ENCODE measurements at regions not wholly inside any gene's neighbourhood (a gene's known extent, or its start where the extent isn't known, plus 50 kb on each side); places are given as distances from the start of the nearest gene placed in this dataset.
"Not testable (repeated sequence)": the region's sequence is repeated elsewhere in the genome, so short reads cannot be mapped to it uniquely, and the experiment has no call there.

DNA sequence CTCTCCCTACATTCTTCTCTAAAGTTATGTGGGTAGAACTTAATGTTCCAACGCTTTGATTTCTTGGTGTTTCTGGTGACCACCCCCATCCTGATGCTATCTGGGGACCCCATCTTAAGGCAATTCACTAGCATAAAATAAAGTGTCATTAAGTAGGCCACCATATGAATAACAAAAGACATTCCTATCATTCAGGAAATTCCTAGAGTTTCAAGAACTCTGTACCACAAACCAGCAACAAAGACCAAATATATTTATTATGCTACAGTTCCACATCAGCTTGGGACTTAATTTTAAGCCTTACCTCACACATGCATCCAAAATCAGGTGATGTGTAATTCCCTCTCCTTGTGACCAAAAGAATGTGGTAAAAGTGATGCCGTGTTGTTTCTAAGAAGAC is 254.6 kb upstream of the LRRC4C start:
- no peak for DNase-seq

DNA sequence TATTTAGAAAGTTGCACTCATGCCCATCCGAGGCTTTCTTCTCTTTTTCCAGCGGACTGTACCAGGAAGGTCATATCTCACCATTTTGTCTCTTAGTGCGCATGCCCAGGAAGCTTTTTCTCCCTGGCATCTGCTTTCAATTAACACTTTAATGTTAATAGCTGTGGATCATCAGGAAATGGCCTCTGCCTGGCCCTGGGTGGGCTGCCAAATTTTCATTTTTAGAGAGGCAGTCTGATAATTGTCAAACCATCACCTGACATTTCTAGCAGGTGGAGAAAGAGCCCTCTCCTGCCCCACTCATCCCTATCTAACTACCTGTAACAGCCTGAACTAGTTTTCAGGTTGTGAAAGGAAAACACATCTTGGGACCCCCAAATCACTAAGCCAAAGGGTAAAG is 257.4 kb upstream of the LRRC4C start:
- DNase-seq, result no peak

DNA sequence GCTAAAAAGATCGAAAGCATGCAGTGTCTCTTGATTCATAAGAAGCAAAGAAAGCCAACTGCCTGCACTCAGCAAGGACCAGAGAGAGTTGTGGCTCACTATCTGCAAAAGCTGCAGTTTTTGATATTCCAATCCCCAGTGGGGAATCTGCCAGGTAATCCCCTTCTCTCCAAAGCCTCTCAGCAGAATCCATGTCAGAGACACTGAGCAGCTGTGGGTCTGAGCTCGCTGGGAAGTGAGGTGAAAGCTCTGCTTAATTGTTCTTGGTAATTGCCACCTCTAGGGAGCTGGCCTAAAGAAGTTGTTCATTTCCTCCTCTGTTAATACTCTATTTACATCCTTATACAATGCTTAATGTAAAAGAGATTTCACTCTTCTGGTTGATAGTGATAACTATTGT is 261.3 kb upstream of the LRRC4C start:
- DNase-seq, result no peak

DNA sequence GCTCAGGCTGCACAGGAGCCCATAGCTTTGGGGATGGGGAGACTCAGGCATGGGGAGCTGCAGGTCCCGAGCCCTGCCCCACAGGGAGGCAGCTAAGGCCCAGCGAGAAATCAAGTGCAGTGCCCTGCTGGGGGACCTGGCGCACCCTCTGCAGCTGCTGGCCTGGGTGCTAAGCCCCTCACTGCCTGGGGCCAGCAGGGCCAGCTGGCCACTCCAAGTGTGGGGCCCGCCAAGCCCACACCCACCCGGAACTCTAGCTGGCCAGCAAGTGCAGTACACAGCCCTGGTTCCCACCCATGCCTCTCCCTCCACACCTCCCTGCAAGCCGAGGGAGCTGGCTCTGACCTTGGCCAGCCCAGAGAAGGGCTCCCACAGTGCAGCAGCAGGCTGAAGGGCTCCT is 268.7 kb upstream of the LRRC4C start:
- not testable (repeated sequence) for DNase-seq

DNA sequence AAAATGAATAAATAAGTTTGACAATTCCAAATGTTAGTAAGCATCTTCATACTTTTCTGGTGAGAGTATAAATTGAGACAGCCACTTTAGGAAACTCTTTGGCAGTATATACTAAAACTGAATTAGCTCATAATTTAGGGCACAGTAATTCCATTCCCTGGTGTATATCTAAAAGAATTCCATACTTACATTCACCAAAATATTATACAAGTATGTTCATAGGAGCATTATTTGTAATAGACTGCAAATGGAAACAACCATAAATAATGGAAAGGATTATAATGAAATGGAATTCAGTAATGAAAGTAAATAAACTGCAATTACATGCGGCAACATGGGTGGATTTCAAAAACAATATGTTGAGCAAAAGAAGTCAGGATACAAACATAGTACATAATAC is 315.8 kb upstream of the LRRC4C start:
- no peak for DNase-seq

DNA sequence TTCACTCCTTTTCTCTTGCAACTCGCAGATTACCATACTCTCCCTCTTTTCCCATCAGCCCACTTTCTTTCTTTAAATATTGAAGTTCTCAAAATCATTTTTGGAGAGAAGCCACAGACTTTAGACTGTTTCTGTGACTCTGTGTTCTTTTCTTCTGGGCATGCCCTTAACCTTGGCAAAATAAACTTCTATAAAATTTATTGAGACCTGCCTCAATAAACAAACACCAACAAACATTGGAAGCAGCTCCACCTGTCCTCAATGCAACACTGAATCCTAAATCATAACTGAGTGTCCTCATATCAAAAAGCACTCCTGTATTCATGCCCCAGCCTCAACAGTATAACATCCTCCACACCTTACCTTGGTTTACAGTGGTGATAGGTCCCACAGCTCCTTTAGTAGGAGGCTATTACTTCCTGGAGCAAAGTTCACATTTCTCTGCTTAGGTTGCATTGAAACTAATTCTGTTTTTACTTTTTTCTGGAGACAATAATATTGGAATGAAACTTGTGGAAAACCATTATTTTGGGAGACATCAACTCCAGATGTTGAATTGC is 320.0 kb upstream of the LRRC4C start:
- DNase-seq, result no peak

DNA sequence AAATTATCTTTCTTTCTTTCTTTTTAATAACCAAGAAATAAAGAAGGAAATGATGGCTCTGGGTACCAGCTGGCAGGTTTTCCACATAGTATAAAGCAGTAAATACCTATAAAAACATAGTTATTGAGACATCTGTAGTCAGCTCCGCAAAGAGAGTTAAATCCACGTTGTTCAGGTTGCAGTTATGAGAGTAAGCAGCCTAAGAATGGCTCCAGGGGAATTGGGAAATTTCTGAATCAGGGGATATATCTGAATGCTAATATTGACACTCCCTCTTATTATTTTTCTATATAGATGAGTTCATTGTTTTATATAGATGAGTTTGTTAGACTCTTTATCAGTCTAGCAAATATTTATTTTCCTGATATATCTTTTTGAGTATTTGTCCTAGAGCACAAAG is 322.0 kb upstream of the LRRC4C start:
- no peak for DNase-seq

DNA sequence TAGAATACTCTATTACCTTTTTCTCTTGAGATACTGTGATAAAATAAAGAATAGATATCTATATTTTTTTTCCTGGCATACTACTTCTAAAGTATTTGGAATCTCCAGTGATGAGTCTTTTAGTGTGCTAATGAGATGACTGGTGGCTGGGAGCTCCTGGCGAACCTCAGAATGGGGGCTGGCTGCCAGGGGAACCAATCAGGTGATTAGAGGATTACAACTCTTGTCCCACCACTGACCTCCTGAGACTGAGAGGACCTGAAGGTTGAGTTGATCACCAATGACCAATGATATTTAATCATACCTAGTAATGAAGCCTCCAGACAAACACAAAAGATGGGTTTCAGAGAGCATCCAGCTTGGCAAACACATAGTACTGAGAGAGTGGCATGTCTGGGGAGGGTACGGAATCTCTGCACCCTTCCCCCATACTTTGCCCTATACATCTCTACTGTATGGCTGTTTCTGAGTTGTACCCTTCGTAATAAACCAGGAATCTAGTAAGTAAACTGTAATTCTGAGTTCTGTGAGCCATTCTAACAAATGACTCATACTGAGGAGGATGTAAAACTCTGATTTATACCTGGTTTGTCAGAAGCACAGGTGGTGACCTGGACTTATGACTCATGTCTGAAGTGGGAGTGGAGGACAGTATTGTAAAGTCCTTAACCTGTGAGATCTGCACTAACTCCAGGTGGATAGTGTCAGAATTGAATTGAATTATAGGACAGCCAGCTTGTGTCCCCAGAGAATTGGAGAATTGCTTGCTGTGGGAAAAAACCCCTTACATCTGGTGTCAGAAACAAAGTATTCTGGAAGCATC is 325.3 kb upstream of the LRRC4C start:
- DNase-seq, result no peak

DNA sequence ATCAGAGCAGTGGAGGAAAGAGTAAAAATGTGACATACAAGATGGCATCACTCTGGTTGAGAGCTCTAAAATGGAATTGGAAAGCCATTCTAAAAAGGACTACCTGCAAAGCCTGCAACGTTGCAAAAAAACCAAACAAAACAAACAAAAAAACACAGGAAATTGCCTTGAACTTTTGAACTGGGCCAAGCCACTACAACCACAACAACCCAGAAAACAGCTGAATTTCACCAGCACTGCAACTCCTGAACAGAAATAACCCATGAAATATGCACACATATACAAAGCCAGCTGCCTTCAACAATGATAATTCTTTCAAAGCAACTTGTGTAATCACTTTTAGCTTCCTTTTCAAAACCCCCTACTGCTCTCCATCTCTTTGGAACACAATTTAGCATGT is 326.6 kb upstream of the LRRC4C start:
- DNase-seq, result no peak

DNA sequence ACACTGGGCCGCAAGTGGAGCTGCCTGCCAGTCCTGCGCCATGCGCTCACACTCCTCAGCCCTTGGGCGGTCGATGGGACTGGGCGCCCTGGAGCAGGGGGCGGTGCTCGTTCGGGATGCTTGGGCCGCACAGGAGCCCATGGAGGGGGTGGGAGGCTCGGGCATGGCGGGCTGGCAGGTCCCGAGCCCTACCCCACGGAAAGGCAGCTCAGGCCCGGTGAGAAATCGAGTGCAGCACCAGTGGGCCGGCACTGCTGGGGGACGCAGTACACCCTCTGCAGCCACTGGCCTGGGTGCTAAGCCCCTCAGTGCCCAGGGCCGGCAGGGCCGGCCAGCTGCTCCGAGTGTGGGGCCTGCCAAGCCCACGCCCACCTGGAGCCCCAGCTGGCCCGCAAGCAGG is 328.7 kb upstream of the LRRC4C start:
- DNase-seq, result no peak

DNA sequence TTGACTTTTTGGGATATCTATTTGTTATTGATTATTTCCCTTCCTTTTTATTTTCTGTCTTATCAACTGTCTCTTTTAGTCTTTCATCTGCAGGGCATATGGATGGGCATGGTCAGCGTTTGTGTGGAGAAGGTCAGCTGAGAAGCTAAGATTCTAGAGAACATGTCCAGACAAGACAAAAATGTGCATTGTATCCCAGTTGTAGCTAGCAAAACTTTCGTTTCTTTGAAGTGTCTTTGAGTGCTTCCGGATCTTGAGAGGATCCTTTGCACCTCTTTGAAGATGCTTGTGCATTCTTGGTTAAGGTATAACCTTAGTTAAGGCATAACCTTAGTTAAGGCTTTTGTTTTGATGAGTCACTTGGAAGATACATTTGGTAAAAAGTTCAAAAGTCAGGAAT is 329.9 kb upstream of the LRRC4C start:
- DNase-seq, result no peak

DNA sequence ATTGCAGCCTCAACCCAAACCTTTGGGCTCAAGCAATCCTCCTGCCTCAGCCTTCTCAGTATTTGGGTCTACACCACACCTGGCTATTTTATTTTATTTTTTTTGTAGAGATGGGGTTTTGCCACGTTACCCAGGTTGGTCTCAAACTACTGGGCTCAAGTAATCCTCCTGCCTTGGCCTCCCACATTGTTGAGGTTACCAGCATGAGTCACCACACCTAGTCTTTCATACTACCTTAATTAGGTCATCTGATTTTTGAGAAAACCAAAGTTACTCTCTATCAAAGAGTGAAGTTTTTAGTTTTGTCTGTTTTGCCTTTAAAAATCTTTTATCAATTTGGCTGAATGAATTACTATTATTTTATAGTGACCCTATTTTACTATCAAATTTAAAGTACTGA is 335.6 kb upstream of the LRRC4C start:
- no peak for DNase-seq

DNA sequence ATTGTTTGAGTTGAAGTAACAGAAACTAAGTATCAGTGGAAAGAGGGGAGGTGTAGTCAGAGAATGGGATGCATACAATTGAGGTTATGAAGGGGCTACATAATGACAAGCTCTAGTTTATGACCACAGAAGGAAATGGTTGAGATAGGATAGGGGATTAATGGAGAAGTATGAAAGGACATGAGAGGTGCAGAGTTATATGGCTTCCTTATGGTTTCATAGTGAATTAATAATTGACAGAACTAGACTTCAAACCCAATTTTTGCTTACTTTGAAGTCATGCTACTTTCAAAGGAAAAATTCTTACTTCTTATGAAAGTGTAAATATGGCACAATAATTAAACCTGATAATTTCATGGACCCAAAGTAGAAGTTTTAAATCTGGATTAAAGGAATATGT is 340.3 kb upstream of the LRRC4C start:
- no peak for DNase-seq

DNA sequence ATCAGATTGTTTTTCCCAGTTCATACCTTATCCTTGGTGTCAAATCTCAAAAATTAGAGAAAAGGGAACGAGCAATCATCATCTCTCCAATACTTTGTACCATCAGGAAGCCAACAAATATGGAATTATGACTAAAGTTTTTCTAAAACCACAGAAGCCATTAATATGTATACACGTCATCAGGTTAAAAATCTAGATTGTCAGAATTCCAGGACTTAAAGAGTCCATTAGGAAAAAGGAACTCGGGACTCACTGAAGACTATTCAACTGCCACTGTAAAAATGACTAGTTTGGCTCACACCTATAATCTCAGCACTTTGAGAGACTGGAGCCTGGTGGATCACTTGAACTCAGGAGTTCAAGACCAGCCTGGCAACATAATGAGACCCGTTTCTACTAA is 344.4 kb upstream of the LRRC4C start:
- no peak for DNase-seq

DNA sequence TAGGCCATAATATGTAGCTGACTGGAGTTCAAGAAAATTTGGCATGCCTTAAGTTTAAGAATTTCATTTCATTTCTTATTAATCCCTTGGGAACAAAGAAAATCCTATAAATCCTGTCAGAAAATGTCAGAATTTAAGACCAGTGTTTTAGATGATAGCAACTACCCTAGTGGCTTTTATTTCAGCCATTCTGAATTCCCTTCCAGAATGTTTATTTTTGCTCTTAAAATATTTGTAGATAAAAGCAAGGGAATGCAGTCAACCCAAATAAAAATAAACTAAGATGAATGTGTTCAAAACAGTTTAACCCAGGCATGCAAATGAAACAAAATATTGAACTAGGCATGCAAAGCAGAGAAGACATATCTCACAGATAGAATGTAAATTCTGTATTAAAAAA is 356.9 kb upstream of the LRRC4C start:
- no peak for DNase-seq

DNA sequence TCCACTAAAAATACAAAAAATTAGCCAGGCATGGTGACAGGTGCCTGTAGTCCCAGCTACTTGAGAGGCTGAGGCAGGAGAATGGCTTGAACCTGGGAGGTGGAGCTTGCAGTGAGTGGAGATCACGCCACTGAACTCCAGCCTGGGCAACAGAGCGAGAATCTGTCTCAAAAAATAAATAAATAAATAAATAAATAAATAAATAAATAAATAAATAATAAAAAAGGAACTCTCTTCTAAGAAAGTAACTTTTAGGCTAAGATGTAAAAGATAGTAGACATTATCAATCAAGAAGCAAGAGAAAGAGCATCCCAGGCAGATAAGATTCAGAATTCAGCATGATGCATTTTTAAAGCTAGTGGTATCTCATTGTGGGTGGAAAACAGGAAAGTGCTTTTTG is 364.8 kb upstream of the LRRC4C start:
- DNase-seq, result not testable (repeated sequence)

DNA sequence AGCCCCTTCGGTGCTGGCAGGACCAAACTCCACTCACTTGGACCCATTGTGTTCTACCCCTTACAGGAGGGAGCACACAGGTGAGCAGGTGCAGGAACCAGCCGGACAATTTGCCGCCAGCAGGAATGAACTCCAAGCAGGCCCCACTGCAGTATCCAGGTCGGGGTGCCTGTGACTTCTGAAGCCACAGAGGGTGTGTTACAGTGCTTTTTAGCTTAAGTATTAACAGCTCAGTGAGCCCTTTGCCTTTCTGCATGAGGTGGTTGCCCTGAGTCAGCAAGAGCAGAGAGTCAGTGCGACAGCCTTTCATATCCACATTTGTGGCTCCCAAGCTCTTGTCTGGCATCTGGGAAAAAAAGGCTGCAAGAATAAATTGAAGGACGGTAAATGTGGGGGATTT is 366.6 kb upstream of the LRRC4C start:
- DNase-seq, result no peak

DNA sequence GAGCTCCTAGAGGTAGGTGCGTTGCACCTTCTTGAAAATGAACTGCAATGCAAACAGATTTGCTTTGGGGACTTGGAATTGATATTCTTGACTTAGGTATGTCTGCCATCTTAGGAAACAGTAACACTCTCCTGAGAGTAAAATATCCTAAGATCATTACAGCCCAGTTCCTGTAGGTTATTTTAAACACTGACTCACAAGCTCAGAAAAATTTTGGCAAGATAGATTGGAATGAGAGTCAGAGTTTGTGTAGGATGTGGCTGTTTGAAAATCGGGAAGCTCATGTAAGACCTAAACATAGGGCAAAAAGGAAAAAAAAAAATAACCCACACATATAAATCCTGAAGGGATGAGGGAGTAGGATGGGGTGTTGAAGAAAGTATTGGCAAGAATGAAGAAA is 377.0 kb upstream of the LRRC4C start:
- DNase-seq, result no peak

DNA sequence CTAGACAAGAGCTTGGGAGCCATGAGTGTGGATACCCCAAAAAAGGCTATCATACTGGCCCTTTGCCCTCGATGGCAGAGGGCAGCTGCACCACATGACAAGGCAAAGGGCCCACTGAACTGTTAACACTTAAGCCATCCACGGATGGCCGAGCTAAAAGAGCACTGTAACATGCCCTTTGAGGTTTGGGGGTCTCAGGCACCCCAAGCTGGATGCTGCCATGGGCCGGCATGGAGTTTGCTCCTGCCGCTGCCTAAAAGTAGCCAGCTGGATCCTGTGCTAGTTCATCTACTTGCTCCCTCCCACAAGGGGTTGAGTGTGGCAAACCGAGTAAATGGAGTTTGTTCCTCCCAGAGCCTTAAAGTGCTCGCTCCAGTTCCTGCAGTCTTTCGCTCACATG is 383.2 kb upstream of the LRRC4C start:
- DNase-seq, result no peak

DNA sequence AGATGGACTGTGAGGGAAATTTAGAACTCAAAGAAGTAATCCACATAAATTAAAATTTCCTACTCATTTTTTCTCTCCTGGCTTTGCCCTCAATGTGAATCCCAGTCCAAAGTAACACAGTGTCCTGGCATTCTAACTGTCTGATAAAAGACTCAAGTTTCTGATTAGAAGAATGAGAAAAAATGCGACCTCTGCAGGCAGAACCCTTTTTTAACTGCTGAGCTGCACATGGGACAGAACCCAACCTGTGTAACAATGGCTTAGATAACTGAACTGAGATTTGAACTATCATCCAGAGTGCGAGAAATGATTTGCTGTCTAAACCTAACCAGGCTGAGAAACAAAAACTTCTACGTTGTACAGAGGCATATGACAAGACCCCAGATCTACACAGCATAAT is 385.6 kb upstream of the LRRC4C start:
- DNase-seq, result no peak

DNA sequence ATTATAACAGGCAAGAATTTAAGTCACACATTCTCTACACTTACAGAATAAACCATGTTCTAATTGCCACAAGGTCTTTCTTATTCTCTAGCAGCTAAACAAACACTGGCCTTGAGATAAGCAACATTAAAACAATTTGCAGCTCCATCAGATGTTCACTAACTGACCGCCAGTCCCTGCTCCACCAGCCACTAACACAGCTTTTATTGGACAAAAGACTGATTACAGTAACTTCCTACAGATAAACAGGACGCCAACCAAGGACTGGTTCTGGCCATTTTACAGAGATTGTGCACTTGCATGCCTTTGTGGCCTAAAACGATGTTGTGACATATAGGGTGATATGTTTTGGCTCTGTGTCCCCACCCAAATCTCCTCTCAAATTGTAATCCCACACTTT is 388.9 kb upstream of the LRRC4C start:
- no peak for DNase-seq

DNA sequence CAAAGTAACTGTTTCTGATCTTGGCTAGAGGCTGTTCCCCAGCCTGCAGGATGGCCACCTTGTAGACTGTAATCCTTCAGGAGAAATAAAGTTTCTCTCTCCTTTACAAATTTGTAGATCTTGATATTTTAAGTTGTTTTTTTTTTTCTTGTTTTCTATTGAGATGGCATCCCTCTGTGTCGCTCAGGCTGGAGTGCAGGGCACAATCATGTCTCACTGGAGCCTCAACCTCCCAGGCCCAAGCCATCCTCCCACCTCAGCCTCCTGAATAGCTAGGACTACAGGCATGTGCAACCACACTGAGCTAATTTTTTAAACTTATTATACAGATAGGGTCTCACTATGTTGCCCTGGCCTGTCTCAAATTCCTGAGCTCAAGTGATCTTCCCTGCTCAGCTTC is 389.8 kb upstream of the LRRC4C start:
- no peak for DNase-seq

DNA sequence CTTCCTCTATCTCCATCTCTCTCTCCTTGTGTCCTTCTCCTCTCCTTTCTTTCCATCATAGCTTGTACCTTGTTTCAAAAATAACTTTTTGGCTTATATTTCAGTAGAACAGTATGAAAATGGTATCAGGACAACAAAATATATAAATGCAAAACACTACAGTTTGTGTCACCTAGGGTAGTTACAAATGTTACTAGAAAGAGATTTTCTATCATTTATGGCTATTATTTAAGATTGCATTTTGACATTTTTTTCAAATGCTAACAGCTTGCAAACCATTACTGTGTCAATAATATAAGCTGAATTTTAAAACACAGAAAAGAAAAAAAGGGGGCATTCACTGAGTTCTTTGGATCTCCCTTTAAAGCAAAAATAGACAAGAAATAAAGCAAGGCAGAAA is 392.3 kb upstream of the LRRC4C start:
- DNase-seq, result no peak

DNA sequence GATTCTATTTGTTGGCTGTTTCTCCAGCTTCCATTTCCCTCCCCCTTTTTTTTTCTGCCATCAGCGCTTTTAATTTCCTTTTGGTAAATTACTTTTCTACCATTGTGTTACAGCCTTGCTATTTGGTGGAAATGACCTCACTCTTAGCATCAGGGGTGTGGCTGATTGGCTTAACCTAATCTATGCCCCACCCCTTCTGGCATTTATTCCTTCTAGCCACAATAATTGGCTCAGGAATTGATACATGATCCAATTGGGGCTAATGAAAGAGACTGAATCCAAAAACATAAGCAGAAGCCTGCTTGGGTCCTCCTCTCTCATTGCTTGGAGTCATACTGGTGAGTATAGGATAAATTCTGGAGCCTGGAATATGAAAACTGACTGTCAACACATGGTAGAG is 402.4 kb upstream of the LRRC4C start:
- no peak for DNase-seq

DNA sequence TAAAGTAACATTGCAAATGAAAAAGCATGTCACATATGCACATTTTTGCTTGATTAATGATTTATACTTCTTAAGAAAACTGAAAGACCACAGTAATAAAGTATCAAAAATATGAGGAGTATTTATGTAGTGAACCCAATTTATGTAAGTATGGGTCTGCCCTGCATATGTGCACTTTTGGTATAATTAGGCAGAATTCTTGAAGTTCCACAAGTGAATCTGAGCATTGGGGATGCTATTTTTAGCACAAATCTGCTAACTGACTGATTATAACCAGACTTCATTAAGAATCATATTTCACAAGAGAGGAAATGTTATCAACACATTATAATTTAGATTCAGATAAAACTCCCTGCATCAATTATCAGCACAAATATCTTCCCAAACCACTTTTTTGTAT is 407.1 kb upstream of the LRRC4C start:
- no peak for DNase-seq
